HepG2 (cell line): ENCODE measurements at regions not wholly inside any gene's neighbourhood (a gene's known extent, or its start where the extent isn't known, plus 50 kb on each side); places are given as distances from the start of the nearest gene placed in this dataset.
"Not testable (repeated sequence)": the region's sequence is repeated elsewhere in the genome, so short reads cannot be mapped to it uniquely, and the experiment has no call there.

Source experiments
- CTCF ChIP-seq: sonication (generic); formaldehyde crosslinking; IDR thresholded peaks from 2 replicates; pipeline ENCODE4 v1.5.0; 2020; ENCODE audit warnings: mild to moderate bottlenecking, missing genetic modification reagents, moderate library complexity
- JARID2 ChIP-seq: sonication (generic); formaldehyde crosslinking; IDR thresholded peaks from 2 replicates; pipeline ENCODE4 v1.8.1; 2023; ENCODE audit warnings: missing genetic modification reagents, inconsistent platforms; ENCODE audit not compliant: insufficient replicate concordance
- KAT7 ChIP-seq: IDR thresholded peaks from 2 replicates; pipeline ENCODE4 v1.6.1; 2018; ENCODE audit warnings: borderline replicate concordance, missing compliant biosample characterization
- MAZ ChIP-seq, 2 experiments: sonication (generic) in 1 of 2; formaldehyde crosslinking in 1 of 2; IDR thresholded peaks; 2 replicates each; pipeline versions ENCODE4 v1.5.0 to v1.6.1; 2012 to 2020; ENCODE audit warnings: low read depth in 2 of 2, mild to moderate bottlenecking in 2 of 2, borderline replicate concordance in 1 of 2, improper control_type of control experiment in 1 of 2, low read length in 1 of 2, missing genetic modification reagents in 1 of 2, moderate library complexity in 1 of 2
- PHF21A ChIP-seq: sonication (generic); formaldehyde crosslinking; IDR thresholded peaks from 2 replicates; pipeline ENCODE4 v1.5.0; 2020; ENCODE audit warnings: mild to moderate bottlenecking, missing genetic modification reagents
- POLR2A ChIP-seq, 2 experiments: IDR thresholded peaks; 2 replicates each; pipeline ENCODE4 v1.6.1; 2011; ENCODE audit warnings: low read depth in 2 of 2, low read length in 2 of 2, mild to moderate bottlenecking in 1 of 2, moderate library complexity in 1 of 2; ENCODE audit not compliant: insufficient read depth in 1 of 2
- SP1 ChIP-seq, 2 experiments: fragments of 450-650 bp in 1 of 2; sonication (generic) in 1 of 2; formaldehyde crosslinking in 1 of 2; IDR thresholded peaks; 2 replicates each; pipeline versions ENCODE4 v1.4.0 to v1.6.1; 2016 to 2020; ENCODE audit warnings: missing genetic modification reagents in 1 of 2
- U2AF2 ChIP-seq: fragments of 200-400 bp; formaldehyde crosslinking; IDR thresholded peaks from 2 replicates; pipeline ENCODE4 v1.6.1; 2017; ENCODE audit warnings: low read depth, mild to moderate bottlenecking, low read length
- ZBTB10 ChIP-seq: sonication (generic); formaldehyde crosslinking; IDR thresholded peaks from 2 replicates; pipeline ENCODE4 v1.4.0; 2020; ENCODE audit warnings: missing genetic modification reagents, borderline replicate concordance
- ZNF121 ChIP-seq: sonication (generic); formaldehyde crosslinking; IDR thresholded peaks from 2 replicates; pipeline ENCODE4 v1.5.0; 2020; ENCODE audit warnings: mild to moderate bottlenecking, missing genetic modification reagents
- ZNF17 ChIP-seq: sonication (generic); formaldehyde crosslinking; IDR thresholded peaks from 2 replicates; pipeline ENCODE4 v1.5.0; 2020; ENCODE audit warnings: mild to moderate bottlenecking, missing genetic modification reagents

GRCh38 chr16:80906169-80906568 lies 100.5 kb downstream of the CMC2 start:
- not testable (repeated sequence) for TF ChIP-seq ZNF121 (CRISPR knock-in tag); KAT7; PHF21A; CTCF (CRISPR knock-in tag); U2AF2; POLR2A (IDR thresholded peaks at IDR 0.05; ENCODE audit: insufficient read depth in 1 of 2, low read depth in 2 of 2, low read length in 2 of 2); MAZ (IDR thresholded peaks at IDR 0.05; ENCODE audit: borderline replicate concordance, low read depth, low read length); MAZ (CRISPR knock-in tag; IDR thresholded peaks at IDR 0.05; ENCODE audit: low read depth); JARID2 (CRISPR knock-in tag); ZBTB10 (CRISPR knock-in tag); SP1 (IDR thresholded peaks at IDR 0.05); SP1 (CRISPR knock-in tag; IDR thresholded peaks at IDR 0.05); ZNF17 (CRISPR knock-in tag)
